CD4-positive, alpha-beta T cell treated with Interleukin-2 at 100 ng/mL for 4 hours (primary cell): ENCODE measurements at regions not wholly inside any gene's neighbourhood (a gene's known extent, or its start where the extent isn't known, plus 50 kb on each side); places are given as distances from the start of the nearest gene placed in this dataset.

ENCODE experiments used
- DNase-seq: peaks from one replicate; pipeline ENCODE4 v3.0.0-alpha.2; 2020; ENCODE audit warnings: low spot score

- no peak for DNase-seq
These were observed 104.8 kb upstream of the SIRPA start for GRCh38 chr20:1790386-1790785.

GRCh38 chr20:1788044-1788443 lies 107.2 kb upstream of the SIRPA start:
- no peak for DNase-seq

- no peak for DNase-seq
These were observed 108.7 kb upstream of the SIRPA start for GRCh38 chr20:1786486-1786885.

GRCh38 chr20:1784586-1784985 lies 110.6 kb upstream of the SIRPA start:
- no peak for DNase-seq

- no peak for DNase-seq
These were observed 112.0 kb upstream of the SIRPA start for GRCh38 chr20:1783245-1783644.

- DNase-seq = no peak
These were observed 113.0 kb upstream of the SIRPA start for GRCh38 chr20:1782181-1782580.

GRCh38 chr20:1779567-1779966 lies 115.6 kb upstream of the SIRPA start:
- DNase-seq = no peak

GRCh38 chr20:1778338-1778737 lies 116.9 kb upstream of the SIRPA start:
- DNase-seq = no peak

- DNase-seq = no peak
These were observed 117.8 kb upstream of the SIRPA start for GRCh38 chr20:1777476-1777820.

GRCh38 chr20:1776681-1777475 lies 118.3 kb upstream of the SIRPA start:
- peak; percentile 87 for DNase-seq

GRCh38 chr20:1775117-1775516 lies 117.5 kb upstream of the SIRPG start:
- no peak for DNase-seq

GRCh38 chr20:1774479-1774878 lies 116.9 kb upstream of the SIRPG start:
- no peak for DNase-seq

GRCh38 chr20:1773816-1774215 lies 116.2 kb upstream of the SIRPG start:
- DNase-seq = no peak

GRCh38 chr20:1769491-1769890 lies 111.9 kb upstream of the SIRPG start:
- DNase-seq = no peak

- no peak for DNase-seq
These were observed 109.2 kb upstream of the SIRPG start for GRCh38 chr20:1766731-1767130.

GRCh38 chr20:1764136-1765033 lies 106.8 kb upstream of the SIRPG start:
- peak; percentile 56 for DNase-seq

GRCh38 chr20:1761598-1761997 lies 104.0 kb upstream of the SIRPG start:
- DNase-seq = no peak

GRCh38 chr20:1761116-1761515 lies 103.5 kb upstream of the SIRPG start:
- no peak for DNase-seq

GRCh38 chr20:1758765-1759164 lies 101.2 kb upstream of the SIRPG start:
- DNase-seq = no peak

GRCh38 chr20:1757606-1758512 lies 100.3 kb upstream of the SIRPG start:
- no peak for DNase-seq

- DNase-seq = no peak
These were observed 99.5 kb upstream of the SIRPG start for GRCh38 chr20:1757072-1757471.

GRCh38 chr20:1754749-1755148 lies 97.2 kb upstream of the SIRPG start:
- DNase-seq = no peak
